Liver (tissue), 8 donors: ENCODE measurements at regions not wholly inside any gene's neighbourhood (a gene's known extent, or its start where the extent isn't known, plus 50 kb on each side); places are given as distances from the start of the nearest gene placed in this dataset.

Experiments used
- DNase-seq: peaks from one replicate; pipeline ENCODE4 v3.0.0-alpha.2; 2017; ENCODE audit warnings: low spot score
- H3K27ac ChIP-seq, 2 donors: one replicate each; pipeline ENCODE4 v1.7.0; 2013; ENCODE audit warnings: inconsistent platforms in 2 of 2, low read length in 2 of 2, control low read depth in 1 of 2, low read depth in 1 of 2, mild to moderate bottlenecking in 1 of 2
- H3K27me3 ChIP-seq, 4 donors: one replicate each; pipeline versions ENCODE4 v1.6.1 to v1.7.0; 2013; ENCODE audit warnings: low read length in 3 of 4, inconsistent platforms in 1 of 4, mild to moderate bottlenecking in 1 of 4, moderate library complexity in 1 of 4; ENCODE audit not compliant: control insufficient read depth in 4 of 4, insufficient read depth in 4 of 4
- H3K36me3 ChIP-seq, 4 donors: one replicate each; pipeline versions ENCODE4 v1.6.1 to v1.7.0; 2013; ENCODE audit warnings: low read length in 3 of 4, mild to moderate bottlenecking in 3 of 4, low read depth in 1 of 4, moderate library complexity in 1 of 4; ENCODE audit not compliant: control insufficient read depth in 4 of 4, insufficient read depth in 3 of 4
- H3K4me1 ChIP-seq, 4 donors: one replicate each; pipeline versions ENCODE4 v1.6.1 to v1.7.0; 2013; ENCODE audit warnings: low read length in 3 of 4, mild to moderate bottlenecking in 3 of 4, moderate library complexity in 1 of 4; ENCODE audit not compliant: control insufficient read depth in 4 of 4, insufficient read depth in 4 of 4
- H3K4me3 ChIP-seq, 3 donors: one replicate each; pipeline versions ENCODE4 v1.6.1 to v1.7.0; 2013; ENCODE audit warnings: low read length in 3 of 3, control low read depth in 1 of 3, low read depth in 1 of 3, mild to moderate bottlenecking in 1 of 3
- H3K9ac ChIP-seq, 2 donors: one replicate each; pipeline ENCODE4 v1.7.0; 2013; ENCODE audit warnings: low read length in 2 of 2, mild to moderate bottlenecking in 2 of 2, moderate library complexity in 2 of 2, control low read depth in 1 of 2, low read depth in 1 of 2
- H3K9me3 ChIP-seq, 4 donors: one replicate each; pipeline versions ENCODE4 v1.6.1 to v1.7.0; 2013; ENCODE audit warnings: low read length in 3 of 4; ENCODE audit not compliant: control insufficient read depth in 4 of 4
- ATF3 ChIP-seq: IDR thresholded peaks from 2 replicates; pipeline ENCODE4 v1.6.1; 2016; ENCODE audit warnings: antibody characterized with exemption
- CTCF ChIP-seq: fragments of 150-350 bp; IDR thresholded peaks from 2 replicates; pipeline ENCODE4 v1.5.1; 2017; ENCODE audit warnings: improper control_type of control experiment, low read depth, low read length; ENCODE audit not compliant: missing input control
- EGR1 ChIP-seq, 2 donors: IDR thresholded peaks; 2 replicates each; pipeline ENCODE4 v1.6.1; 2016 to 2018; ENCODE audit warnings: antibody characterized with exemption in 2 of 2, low read depth in 2 of 2
- FOXA1 ChIP-seq: IDR thresholded peaks from 2 replicates; pipeline ENCODE4 v1.6.1; 2016; ENCODE audit warnings: antibody characterized with exemption
- FOXA2 ChIP-seq: IDR thresholded peaks from 2 replicates; pipeline ENCODE4 v1.6.1; 2016; ENCODE audit warnings: antibody characterized with exemption
- GABPA ChIP-seq, 2 donors: IDR thresholded peaks in 1 of 2; conservative IDR thresholded peaks in 1 of 2; 2 replicates each; pipeline ENCODE4 v1.6.1; 2016; ENCODE audit warnings: antibody characterized with exemption in 2 of 2, mild to moderate bottlenecking in 1 of 2, moderate library complexity in 1 of 2
- HNF4A ChIP-seq, 2 donors: conservative IDR thresholded peaks; 2 replicates each; pipeline ENCODE4 v1.6.1; 2016; ENCODE audit warnings: antibody characterized with exemption in 2 of 2, mild to moderate bottlenecking in 2 of 2
- JUND ChIP-seq, 2 donors: IDR thresholded peaks; 2 replicates each; pipeline ENCODE4 v1.6.1; 2016; ENCODE audit warnings: antibody characterized with exemption in 2 of 2
- MAX ChIP-seq: IDR thresholded peaks from 2 replicates; pipeline ENCODE4 v1.6.1; 2016; ENCODE audit warnings: antibody characterized with exemption
- NR2F2 ChIP-seq: IDR thresholded peaks from 2 replicates; pipeline ENCODE4 v1.6.1; 2016; ENCODE audit warnings: antibody characterized with exemption
- RAD21 ChIP-seq, 2 donors: IDR thresholded peaks; 2 replicates each; pipeline ENCODE4 v1.6.1; 2016; ENCODE audit warnings: antibody characterized with exemption in 2 of 2, mild to moderate bottlenecking in 2 of 2
- RXRA ChIP-seq, 2 donors: IDR thresholded peaks; 2 replicates each; pipeline ENCODE4 v1.6.1; 2017 to 2018; ENCODE audit warnings: antibody characterized with exemption in 2 of 2, mild to moderate bottlenecking in 1 of 2
- SP1 ChIP-seq: IDR thresholded peaks from 2 replicates; pipeline ENCODE4 v1.6.1; 2018; ENCODE audit warnings: antibody characterized with exemption, mild to moderate bottlenecking
- TAF1 ChIP-seq: conservative IDR thresholded peaks from 2 replicates; pipeline ENCODE4 v1.6.1; 2016; ENCODE audit warnings: antibody characterized with exemption, mild to moderate bottlenecking
- ZBTB33 ChIP-seq: IDR thresholded peaks from 2 replicates; pipeline ENCODE4 v1.6.1; 2016; ENCODE audit warnings: antibody characterized with exemption
- WGBS: extraction: QIAGEN DNeasy Blood & Tissue Kit; methylation state at CpG from one replicate; pipeline ENCODE4 v1.1.7; 2013; 5-methylcytosine and 5-hydroxymethylcytosine counted together
- donor health status: healthy.
- donor health status: healthy.
- donor health status: healthy.
- donor health status: healthy.
- donor health status: healthy.

GRCh38 chr5:158212917-158213316, 354.0 kb upstream of the CLINT1 start:
- Histone ChIP-seq H3K27me3 (no peaks in the 10 kb centered on the region), H3K9me3 (no peaks in the 10 kb centered on the region), H3K9ac (no peak overlapping the region), H3K4me3 (no peak overlapping the region), H3K36me3 (no peaks in the 10 kb centered on the region), H3K27ac (no peak overlapping the region), H3K4me1 (no peaks in the 10 kb centered on the region)
- 67% methylated on average over 3 of the region's 3 CpGs for WGBS
- TF ChIP-seq TAF1 (no peak), GABPA (IDR thresholded peaks at IDR 0.05 in 1 of 2, conservative IDR thresholded peaks at IDR 0.05 in 1 of 2) (no peak), JUND (IDR thresholded peaks at IDR 0.05) (no peak), RXRA (IDR thresholded peaks at IDR 0.05) (no peak), ATF3 (no peak), CTCF (no peak), EGR1 (IDR thresholded peaks at IDR 0.05; ENCODE audit: low read depth in 2 of 2) (no peak), ZBTB33 (no peak)
- DNase-seq = no peak

- H3K36me3 ChIP-seq = no peaks in the 10 kb centered on the region
- TF ChIP-seq TAF1 = no peak
- no peaks in the 10 kb centered on the region for H3K4me1 ChIP-seq
- no peak overlapping the region for H3K9ac ChIP-seq
- H3K27ac ChIP-seq = no peak overlapping the region
- no peak for DNase-seq
- WGBS = 73% methylated on average over 2 of the region's 2 CpGs
- H3K4me3 ChIP-seq = no peak overlapping the region
- no peaks in the 10 kb centered on the region for H3K9me3 ChIP-seq
- no peaks in the 10 kb centered on the region for H3K27me3 ChIP-seq
These were observed 353.3 kb upstream of the CLINT1 start for GRCh38 chr5:158212237-158212636.

- Histone ChIP-seq H3K9ac (no peak overlapping the region), H3K27me3 (no peaks in the 10 kb centered on the region), H3K36me3 (no peaks in the 10 kb centered on the region), H3K4me1 (no peaks in the 10 kb centered on the region), H3K4me3 (no peak overlapping the region), H3K27ac (no peak overlapping the region), H3K9me3 (no peaks in the 10 kb centered on the region)
- DNase-seq = no peak
- 90% methylated on average over 5 of the region's 5 CpGs for WGBS
- no peak for TF ChIP-seq FOXA1
- TF ChIP-seq RXRA (IDR thresholded peaks at IDR 0.05) = no peak
- TF ChIP-seq TAF1 = no peak
- no peak for TF ChIP-seq JUND (IDR thresholded peaks at IDR 0.05)
- TF ChIP-seq FOXA2 = no peak
- no peak for TF ChIP-seq CTCF
- TF ChIP-seq HNF4A (conservative IDR thresholded peaks at IDR 0.05) = no peak
- no peak for TF ChIP-seq ATF3
- TF ChIP-seq ZBTB33 = no peak
- no peak for TF ChIP-seq NR2F2
- no peak for TF ChIP-seq RAD21 (IDR thresholded peaks at IDR 0.05)
- no peak for TF ChIP-seq MAX
- TF ChIP-seq SP1 = no peak
- no peak for TF ChIP-seq EGR1 (IDR thresholded peaks at IDR 0.05; ENCODE audit: low read depth in 2 of 2)
These were observed 350.4 kb upstream of the CLINT1 start for GRCh38 chr5:158209219-158209908.
